ENCODE measurements at regions not wholly inside any gene's neighbourhood (a gene's known extent, or its start where the extent isn't known, plus 50 kb on each side); places are given as distances from the start of the nearest gene placed in this dataset.

GRCh38 chr9:86508208-86508903 is 154.1 kb upstream of the TUT7 start:
- TF ChIP-seq, protein P1, sequence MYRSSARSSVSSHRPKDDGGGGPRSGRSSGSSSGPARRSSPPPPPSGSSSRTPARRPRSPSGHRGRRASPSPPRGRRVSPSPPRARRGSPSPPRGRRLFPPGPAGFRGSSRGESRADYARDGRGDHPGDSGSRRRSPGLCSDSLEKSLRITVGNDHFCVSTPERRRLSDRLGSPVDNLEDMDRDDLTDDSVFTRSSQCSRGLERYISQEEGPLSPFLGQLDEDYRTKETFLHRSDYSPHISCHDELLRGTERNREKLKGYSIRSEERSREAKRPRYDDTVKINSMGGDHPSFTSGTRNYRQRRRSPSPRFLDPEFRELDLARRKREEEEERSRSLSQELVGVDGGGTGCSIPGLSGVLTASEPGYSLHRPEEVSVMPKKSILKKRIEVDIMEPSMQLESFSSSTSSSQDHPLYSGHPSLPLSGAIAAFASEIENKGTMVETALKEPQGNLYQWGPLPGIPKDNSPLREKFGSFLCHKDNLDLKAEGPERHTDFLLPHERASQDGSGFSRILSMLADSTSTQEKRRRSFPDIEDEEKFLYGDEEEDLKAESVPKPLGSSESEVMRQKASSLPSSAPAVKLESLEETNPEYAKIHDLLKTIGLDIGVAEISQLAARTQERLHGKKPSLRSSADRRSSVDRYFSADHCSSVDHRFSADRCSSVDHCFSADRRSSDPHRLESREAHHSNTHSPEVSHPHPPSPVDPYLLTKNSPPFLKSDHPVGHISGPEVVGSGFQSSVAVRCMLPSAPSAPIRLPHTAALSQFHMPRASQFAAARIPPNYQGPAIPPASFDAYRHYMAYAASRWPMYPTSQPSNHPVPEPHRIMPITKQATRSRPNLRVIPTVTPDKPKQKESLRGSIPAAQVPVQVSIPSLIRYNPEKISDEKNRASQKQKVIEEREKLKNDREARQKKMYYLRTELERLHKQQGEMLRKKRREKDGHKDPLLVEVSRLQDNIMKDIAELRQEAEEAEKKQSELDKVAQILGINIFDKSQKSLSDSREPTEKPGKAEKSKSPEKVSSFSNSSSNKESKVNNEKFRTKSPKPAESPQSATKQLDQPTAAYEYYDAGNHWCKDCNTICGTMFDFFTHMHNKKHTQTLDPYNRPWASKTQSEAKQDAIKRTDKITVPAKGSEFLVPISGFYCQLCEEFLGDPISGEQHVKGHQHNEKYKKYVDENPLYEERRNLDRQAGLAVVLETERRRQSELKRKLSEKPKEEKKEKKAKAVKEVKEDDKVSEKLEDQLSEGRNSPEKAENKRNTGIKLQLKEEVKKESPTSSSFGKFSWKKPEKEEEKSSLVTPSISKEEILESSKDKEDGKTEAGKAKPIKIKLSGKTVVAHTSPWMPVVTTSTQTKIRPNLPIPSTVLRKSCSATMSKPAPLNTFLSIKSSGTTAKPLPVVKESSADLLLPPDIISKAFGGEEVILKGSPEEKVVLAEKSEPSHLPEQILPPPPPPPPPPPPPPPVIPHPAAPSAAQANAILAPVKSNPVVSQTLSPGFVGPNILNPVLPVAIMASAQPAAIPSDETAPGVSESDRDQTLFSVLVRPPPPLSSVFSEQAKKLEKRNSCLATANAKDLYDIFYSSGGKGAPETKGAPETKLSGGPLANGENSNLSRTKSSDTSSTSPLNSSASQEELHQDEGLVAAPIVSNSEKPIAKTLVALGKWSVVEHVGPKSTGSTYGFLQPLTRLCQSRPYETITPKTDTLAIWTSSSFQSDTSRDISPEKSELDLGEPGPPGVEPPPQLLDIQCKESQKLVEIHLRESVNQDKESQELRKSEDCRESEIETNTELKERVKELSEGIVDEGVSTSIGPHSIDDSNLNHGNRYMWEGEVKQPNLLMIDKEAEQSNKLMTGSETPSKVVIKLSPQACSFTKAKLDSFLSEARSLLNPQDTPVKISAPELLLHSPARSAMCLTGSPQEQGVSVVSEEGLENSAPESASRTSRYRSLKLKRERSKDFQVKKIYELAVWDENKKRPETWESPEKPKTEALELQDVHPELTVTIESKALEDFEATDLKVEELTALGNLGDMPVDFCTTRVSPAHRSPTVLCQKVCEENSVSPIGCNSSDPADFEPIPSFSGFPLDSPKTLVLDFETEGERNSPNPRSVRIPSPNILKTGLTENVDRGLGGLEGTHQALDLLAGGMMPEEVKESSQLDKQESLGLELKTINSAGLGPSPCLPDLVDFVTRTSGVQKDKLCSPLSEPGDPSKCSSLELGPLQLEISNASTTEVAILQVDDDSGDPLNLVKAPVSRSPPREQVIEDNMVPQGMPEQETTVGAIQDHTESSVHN (IDR thresholded peaks at IDR 0.05; ENCODE audit: borderline replicate concordance in 1 of 2, low read depth in 1 of 2): no peak
- no peak for TF ChIP-seq POLR2A (conservative IDR thresholded peaks at IDR 0.05)
- TF ChIP-seq, protein P2, sequence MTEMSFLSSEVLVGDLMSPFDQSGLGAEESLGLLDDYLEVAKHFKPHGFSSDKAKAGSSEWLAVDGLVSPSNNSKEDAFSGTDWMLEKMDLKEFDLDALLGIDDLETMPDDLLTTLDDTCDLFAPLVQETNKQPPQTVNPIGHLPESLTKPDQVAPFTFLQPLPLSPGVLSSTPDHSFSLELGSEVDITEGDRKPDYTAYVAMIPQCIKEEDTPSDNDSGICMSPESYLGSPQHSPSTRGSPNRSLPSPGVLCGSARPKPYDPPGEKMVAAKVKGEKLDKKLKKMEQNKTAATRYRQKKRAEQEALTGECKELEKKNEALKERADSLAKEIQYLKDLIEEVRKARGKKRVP (CRISPR knock-in tag; IDR thresholded peaks at IDR 0.05): no peak
- no peak for TF ChIP-seq HCFC1 (IDR thresholded peaks at IDR 0.05; ENCODE audit: low read depth, low read length)
- no peak for TF ChIP-seq TRIM24 (IDR thresholded peaks at IDR 0.05)
- TF ChIP-seq PBX2 (CRISPR knock-in tag; IDR thresholded peaks at IDR 0.05; ENCODE audit: low read depth): no peak
- TF ChIP-seq PBX2 (tag; conservative IDR thresholded peaks at IDR 0.05; ENCODE audit: low read depth): no peak

All from K562 (cell line).